HepG2 (cell line): ENCODE measurements at regions not wholly inside any gene's neighbourhood (a gene's known extent, or its start where the extent isn't known, plus 50 kb on each side); places are given as distances from the start of the nearest gene placed in this dataset.

Experiments used
- RAD21 ChIP-seq: fragments of 450-650 bp; formaldehyde crosslinking; IDR thresholded peaks from 2 replicates; pipeline ENCODE4 v1.5.0; 2020; ENCODE audit warnings: mild to moderate bottlenecking
- TOE1 ChIP-seq: sonication (generic); formaldehyde crosslinking; IDR thresholded peaks from 2 replicates; pipeline ENCODE4 v1.4.0; 2020; ENCODE audit warnings: mild to moderate bottlenecking, missing genetic modification reagents
- ZNF224 ChIP-seq: sonication (generic); formaldehyde crosslinking; IDR thresholded peaks from 2 replicates; pipeline ENCODE4 v1.5.0; 2020; ENCODE audit warnings: mild to moderate bottlenecking, missing genetic modification reagents
- TF ChIP-seq, protein P1 (sequence below): sonication (generic); formaldehyde crosslinking; IDR thresholded peaks from 2 replicates; pipeline ENCODE4 v1.5.0; 2020; ENCODE audit warnings: mild to moderate bottlenecking, missing genetic modification reagents, moderate library complexity
- TF ChIP-seq, protein P2 (sequence below): IDR thresholded peaks from 2 replicates; pipeline ENCODE4 v1.6.1; 2016; ENCODE audit warnings: low read depth, borderline replicate concordance

DNA sequence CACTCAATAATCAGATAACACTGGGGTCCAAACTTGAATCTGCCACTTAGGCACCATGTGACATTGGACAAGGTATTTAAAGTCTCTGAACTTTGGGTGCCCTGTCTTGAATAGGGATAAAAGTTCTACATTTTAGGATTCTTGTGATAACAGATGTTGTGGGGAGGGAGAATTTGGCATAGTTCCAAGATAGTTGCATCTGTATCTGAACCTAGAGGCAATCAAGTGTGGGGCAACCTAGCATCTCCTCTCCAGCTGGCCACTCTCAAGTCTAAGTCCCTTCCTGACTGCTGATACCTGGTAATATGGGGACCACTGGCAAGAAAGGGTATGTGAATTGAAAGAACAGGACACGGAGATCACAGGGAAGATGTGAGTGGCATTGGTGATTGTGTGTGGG lies 256.1 kb downstream of the FOXO1 start:
- TF ChIP-seq, protein P1, sequence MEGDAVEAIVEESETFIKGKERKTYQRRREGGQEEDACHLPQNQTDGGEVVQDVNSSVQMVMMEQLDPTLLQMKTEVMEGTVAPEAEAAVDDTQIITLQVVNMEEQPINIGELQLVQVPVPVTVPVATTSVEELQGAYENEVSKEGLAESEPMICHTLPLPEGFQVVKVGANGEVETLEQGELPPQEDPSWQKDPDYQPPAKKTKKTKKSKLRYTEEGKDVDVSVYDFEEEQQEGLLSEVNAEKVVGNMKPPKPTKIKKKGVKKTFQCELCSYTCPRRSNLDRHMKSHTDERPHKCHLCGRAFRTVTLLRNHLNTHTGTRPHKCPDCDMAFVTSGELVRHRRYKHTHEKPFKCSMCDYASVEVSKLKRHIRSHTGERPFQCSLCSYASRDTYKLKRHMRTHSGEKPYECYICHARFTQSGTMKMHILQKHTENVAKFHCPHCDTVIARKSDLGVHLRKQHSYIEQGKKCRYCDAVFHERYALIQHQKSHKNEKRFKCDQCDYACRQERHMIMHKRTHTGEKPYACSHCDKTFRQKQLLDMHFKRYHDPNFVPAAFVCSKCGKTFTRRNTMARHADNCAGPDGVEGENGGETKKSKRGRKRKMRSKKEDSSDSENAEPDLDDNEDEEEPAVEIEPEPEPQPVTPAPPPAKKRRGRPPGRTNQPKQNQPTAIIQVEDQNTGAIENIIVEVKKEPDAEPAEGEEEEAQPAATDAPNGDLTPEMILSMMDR (CRISPR knock-in tag), result no peak
- TF ChIP-seq, protein P2, sequence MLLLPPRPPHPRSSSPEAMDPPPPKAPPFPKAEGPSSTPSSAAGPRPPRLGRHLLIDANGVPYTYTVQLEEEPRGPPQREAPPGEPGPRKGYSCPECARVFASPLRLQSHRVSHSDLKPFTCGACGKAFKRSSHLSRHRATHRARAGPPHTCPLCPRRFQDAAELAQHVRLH, result no peak
- TF ChIP-seq RAD21 (no peak), ZNF224 (CRISPR knock-in tag) (no peak), TOE1 (CRISPR knock-in tag) (no peak)
